ENCODE measurements at regions not wholly inside any gene's neighbourhood (a gene's known extent, or its start where the extent isn't known, plus 50 kb on each side); places are given as distances from the start of the nearest gene placed in this dataset.
A peak's percentile ranks its signal among the peaks of the same experiment; 100 is the strongest.
"Not testable (repeated sequence)": the region's sequence is repeated elsewhere in the genome, so short reads cannot be mapped to it uniquely, and the experiment has no call there.

DNA sequence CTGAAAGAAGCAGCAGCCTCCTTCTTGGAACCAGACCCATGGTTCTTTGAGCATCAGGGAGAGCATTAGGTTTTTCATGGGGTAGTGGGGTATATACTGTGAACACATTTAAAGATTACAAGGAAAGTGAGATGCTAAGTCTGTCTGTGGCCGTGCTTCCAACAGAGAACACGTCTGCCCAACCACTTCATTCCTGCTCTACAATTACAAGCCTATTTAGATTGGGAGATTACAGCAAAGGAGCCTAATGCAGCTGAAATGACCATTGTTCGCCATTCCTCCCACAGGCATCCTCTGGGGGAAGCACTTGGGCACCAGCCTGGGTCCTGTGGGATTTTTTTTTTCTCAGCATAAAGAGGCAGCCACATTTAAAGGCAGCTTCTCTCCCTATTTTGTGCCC lies 536.4 kb downstream of the XPNPEP1 start:
- no peak for DNase-seq (ENCODE audit: low read depth, low spot score)
- in situ Hi-C loops (cut with HindIII; ENCODE audit: low pct_unique_long_range_greater_than_20kb, low sequenced_read_pairs): no loop called here

DNA sequence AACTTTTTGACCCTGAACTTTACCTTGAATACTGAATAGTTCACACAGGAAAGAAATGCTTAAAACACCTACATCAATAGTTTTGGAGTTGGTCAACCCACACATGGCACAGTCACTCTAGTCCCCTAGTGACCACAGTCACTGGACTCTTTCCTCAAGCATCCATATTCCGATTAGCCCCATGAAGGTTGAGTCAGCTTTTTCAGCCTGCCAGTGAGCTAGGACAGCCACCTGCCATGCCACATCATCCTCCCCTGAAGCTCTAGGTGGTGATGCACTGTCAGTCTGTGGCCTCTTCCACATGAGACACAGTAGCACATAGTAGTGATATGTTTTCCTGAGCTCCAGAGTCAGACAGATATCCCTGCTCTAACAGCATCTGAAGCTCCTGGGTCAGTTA lies 537.2 kb downstream of the XPNPEP1 start:
- in situ Hi-C loops (cut with HindIII; ENCODE audit: low pct_unique_long_range_greater_than_20kb, low sequenced_read_pairs): no loop called here
- no peak for DNase-seq (ENCODE audit: low read depth, low spot score)

DNA sequence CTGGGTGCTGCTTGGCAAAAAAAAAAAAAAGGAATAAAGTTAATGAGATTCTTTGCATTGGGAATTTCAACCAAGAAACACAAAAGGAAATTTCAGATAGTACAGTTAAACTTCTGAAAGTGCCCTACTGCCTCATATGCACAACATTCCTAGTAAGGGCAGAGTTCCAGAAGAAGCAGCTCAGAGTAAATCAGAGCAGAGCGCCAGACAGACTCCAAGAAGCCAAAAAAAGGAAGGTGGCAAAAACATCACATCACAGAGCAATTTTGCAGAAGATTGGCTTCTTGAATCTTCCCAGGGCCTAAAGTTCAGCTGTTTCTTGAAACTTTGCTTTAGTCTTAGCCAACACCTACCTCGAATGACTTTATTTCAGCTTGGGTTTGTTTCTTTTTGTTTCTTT lies 544.1 kb downstream of the XPNPEP1 start:
- in situ Hi-C loops (cut with HindIII; ENCODE audit: low pct_unique_long_range_greater_than_20kb, low sequenced_read_pairs): no loop called here
- DNase-seq (ENCODE audit: low read depth, low spot score): no peak

DNA sequence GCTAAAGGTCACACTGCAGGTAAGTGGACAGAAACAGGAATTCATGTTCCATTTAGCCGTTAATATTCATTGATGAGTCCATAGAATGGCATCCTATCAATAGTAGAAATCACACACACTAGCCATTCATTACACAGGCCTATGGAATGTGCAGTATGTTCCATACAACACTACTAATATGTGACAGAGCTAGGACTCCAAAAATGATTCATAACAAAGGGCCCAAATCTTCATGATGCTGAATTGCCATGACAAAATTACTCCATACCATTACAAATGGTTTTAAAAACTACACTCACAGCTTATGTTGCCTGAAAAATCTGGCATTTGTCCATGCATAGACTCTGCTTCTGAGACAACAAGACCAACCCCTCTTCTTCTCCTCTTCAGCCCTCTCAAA lies 549.1 kb downstream of the XPNPEP1 start:
- in situ Hi-C loops (cut with HindIII; ENCODE audit: low pct_unique_long_range_greater_than_20kb, low sequenced_read_pairs): no loop called here
- no peak for DNase-seq (ENCODE audit: low read depth, low spot score)

DNA sequence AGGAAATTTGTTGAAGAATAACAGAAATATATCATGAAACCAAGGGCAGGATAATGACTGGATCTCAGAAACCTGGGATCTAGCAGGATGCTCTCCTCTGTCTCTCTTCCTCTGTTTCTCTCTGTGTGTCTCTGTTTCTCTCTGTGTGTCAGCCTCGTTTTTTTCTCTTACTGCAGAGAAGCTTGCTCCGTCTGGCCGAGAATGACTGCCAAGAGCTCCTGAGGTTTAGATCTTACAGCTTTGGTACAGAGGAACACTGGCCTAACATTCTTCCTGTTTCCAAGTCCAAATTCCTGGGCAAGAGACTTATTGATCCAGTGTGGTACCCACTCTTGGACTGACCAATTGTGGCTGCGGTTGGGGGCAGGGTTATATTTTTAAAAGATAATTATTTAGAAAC lies 564.0 kb downstream of the XPNPEP1 start:
- in situ Hi-C loops (cut with HindIII; ENCODE audit: low pct_unique_long_range_greater_than_20kb, low sequenced_read_pairs): no loop called here

DNA sequence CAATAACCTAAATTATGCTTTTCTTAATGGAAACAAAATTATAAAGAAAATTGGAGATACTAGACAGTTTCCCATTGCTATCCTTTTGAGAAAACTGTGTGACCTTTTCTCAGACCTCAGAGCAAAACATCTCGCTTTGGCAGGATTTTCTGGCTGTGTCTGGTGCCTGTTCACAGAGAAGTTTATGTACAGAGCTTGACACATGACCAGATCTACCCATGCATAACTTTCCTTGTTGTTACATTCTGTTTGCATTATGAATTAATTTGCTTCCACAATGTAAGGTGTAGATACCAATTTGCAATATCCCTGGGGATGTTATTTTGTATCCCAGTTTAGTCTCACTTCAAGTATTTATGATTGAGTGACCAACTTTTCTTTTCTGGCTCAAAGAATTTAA lies 565.0 kb downstream of the XPNPEP1 start:
- in situ Hi-C loops (cut with HindIII; ENCODE audit: low pct_unique_long_range_greater_than_20kb, low sequenced_read_pairs): no loop called here

More for the DNA sequence above, 564.0 kb downstream of the XPNPEP1 start:
- DNase-seq (ENCODE audit: low read depth, low spot score): no peak

DNA sequence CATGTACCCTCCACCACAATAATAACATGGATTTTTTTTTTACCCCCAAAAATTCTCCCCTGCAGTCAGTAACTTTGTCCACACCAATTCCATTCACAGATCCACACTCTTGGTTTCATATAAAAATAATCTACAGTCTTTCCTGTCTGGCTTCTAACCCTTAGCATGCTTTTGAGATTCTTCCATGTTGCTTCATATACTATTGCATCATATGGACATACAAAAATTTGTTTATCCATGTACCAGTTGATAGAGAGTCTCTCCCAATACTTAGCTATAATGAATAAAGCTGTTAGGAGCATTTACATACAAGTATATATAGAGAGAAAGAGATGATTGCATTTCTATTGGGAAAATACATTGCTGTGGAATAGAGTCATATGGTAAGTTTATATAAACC lies 575.0 kb downstream of the XPNPEP1 start:
- no peak for DNase-seq (ENCODE audit: low read depth, low spot score)
- in situ Hi-C loops (cut with HindIII; ENCODE audit: low pct_unique_long_range_greater_than_20kb, low sequenced_read_pairs): no loop called here

More for the DNA sequence above, 565.0 kb downstream of the XPNPEP1 start:
- DNase-seq (ENCODE audit: low read depth, low spot score): no peak

DNA sequence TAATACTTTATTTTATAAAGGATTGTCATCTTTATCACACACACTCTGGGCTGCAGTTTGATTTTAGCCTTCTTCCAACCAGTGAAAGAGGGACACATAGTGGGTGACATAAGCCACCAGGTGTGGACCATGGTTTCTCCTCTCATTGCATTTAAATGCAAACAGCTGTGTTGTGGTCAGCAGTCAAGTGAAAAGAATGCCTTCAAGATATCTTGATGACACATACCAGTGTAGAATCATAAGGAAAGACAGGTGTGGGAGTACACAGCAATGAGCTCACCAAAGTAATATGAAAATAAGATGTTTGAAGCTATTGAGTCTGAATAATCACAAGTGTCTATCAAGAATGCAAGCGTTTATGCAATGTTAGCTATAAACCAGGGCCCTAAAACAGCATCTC lies 580.0 kb downstream of the XPNPEP1 start:
- in situ Hi-C loops (cut with HindIII; ENCODE audit: low pct_unique_long_range_greater_than_20kb, low sequenced_read_pairs): no loop called here
- no peak for DNase-seq (ENCODE audit: low read depth, low spot score)

DNA sequence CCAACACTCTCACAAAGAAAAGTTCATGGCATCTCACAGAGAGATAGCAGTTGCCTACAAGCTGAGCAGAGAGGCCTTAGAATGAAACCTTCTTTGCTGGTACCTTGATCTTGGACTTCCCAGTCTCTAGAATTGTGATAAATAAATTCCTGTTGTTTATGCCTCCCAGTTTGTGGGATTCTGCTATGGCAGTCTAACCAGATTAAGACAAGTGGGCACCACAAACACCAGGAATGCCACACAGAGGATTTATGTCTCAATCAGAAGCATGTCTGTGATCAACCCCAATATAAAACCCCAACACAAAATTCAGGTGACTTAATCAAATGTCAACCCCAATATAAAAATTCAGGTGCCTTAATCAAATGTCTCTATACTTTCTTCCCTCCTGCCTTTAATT lies 581.3 kb downstream of the XPNPEP1 start:
- DNase-seq (ENCODE audit: low read depth, low spot score): no peak
- in situ Hi-C loops (cut with HindIII; ENCODE audit: low pct_unique_long_range_greater_than_20kb, low sequenced_read_pairs): no loop called here

DNA sequence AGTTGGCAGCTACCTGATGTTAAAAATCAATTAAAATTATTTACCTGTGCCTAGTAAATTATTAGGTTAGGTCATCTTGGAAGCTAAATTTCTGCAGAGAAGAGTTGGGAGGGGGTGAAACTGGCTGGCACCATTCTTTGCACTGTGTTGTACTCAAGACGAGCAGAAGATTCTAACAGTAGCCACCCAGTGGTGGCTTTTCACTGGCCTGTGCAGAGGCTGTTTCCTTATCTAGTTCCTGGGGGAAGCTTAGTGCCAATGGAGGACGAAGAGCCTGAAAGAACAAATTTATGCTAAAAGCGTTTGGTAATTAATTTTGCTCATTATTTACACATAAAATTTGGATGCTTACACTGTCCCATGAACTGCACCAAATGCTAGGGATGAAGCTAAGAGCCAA lies 595.3 kb downstream of the XPNPEP1 start:
- DNase-seq (ENCODE audit: low read depth, low spot score): peak; percentile 3
- in situ Hi-C loops (cut with HindIII; ENCODE audit: low pct_unique_long_range_greater_than_20kb, low sequenced_read_pairs): no loop called here

DNA sequence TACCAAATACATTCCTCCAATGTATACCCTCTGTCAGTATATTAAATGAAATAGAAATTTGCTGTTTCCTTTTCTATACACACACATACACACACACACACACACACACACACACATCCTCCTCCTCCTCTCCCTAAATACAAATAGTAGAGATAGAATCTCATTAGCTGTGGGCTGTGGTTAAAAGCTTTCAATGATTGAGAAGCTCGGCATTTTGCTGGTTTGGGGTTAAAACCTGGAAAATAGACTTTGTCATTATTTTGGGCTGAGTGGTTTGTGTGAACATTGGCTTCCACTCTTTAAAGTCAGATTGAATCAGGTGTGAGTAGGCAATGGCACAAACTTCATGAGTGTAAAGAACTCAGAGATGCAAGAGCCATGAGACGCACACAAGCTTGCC lies 596.0 kb downstream of the XPNPEP1 start:
- no peak for DNase-seq (ENCODE audit: low read depth, low spot score)

DNA sequence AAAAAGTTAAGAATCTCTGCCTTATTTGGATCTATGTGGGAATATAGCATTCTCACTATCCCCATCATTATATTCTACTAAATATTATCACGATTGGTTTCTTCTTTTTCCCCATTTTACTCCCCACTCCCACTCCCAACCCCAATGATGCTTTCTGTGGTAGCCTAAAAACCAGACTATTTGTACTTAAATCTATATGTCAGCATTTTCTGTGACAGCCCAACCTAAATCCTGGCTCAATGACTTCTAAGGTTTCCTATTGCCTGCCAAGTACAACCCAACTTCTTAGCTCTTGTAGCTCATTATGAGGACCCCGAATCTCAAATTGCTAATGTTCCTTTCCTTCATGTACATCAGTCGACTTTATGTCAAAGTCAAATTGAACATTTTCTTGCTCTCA lies 598.6 kb downstream of the XPNPEP1 start:
- DNase-seq (ENCODE audit: low read depth, low spot score): no peak
- in situ Hi-C loops (cut with HindIII; ENCODE audit: low pct_unique_long_range_greater_than_20kb, low sequenced_read_pairs): no loop called here

More for the DNA sequence above, 596.0 kb downstream of the XPNPEP1 start:
- in situ Hi-C loops (cut with HindIII; ENCODE audit: low pct_unique_long_range_greater_than_20kb, low sequenced_read_pairs): no loop called here

DNA sequence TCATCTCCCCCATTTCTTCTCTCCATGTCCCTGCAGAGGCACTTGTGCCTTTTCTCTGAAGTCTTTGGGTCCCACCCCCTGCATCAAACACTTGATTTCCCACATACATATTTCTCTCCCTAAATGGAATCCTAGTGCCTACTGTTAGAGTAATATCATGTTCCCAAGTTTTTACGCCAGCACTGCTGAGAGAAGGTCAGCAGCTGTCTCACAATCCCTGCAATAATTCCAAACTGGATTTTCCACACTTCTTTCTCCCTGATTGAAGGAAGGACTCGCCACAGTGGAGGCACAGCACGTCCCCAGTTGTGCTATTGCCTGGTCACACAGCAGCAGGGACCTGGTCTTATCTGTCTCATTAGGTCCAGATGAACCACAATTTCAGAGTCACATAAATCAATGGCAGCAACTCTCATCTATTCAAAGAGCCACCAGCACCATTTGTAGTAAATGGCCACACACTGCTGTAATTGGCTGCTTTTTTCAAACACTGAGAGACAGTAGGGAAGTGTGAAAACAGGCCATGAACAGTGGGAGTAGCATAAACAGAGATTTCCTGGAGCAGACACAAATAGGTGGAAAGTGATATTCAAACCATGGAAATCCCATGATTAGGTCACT lies 605.5 kb downstream of the XPNPEP1 start:
- in situ Hi-C loops (cut with HindIII; ENCODE audit: low pct_unique_long_range_greater_than_20kb, low sequenced_read_pairs): no loop called here

DNA sequence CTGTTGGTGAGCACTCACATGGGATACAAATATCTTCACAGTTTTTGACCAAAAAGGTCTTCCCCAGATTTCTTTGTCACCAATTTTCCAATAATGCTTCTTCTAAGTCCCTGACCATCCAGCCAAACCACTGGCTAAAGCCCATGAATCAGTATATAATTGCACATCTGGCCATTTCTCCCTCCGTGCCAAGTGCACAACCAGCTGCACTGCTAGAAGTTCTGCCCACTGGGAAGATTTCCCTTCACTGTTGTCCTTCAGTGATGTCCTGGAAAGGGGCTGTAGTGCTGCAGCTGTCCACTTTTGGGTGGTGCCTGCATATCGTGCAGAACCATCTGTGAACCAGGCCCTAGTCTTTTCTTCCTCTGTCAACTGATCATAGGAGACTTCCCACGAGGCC lies 609.3 kb downstream of the XPNPEP1 start:
- in situ Hi-C loops (cut with HindIII; ENCODE audit: low pct_unique_long_range_greater_than_20kb, low sequenced_read_pairs); DNase-seq (ENCODE audit: low read depth, low spot score): not testable (repeated sequence)

More for the DNA sequence above, 605.5 kb downstream of the XPNPEP1 start:
- DNase-seq (ENCODE audit: low read depth, low spot score): no peak

DNA sequence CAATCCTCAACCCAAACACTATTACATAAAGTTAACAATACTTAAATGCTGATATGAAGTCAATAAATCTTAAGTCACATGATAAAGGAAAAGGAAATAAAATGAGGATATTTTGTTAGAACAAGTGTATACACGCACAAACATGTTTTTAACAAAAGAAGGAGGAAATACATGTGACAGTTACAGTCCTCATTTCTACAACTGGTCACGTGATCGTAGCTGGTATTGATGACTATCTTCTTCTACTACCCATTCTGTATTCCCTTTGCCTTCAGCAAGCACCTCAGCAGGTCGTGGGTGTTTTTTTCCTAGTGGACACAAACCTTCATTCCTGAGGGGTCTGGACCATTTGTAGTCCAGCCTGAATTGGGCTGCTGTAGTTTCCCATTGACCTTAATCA lies 610.8 kb downstream of the XPNPEP1 start:
- in situ Hi-C loops (cut with HindIII; ENCODE audit: low pct_unique_long_range_greater_than_20kb, low sequenced_read_pairs); DNase-seq (ENCODE audit: low read depth, low spot score): not testable (repeated sequence)

DNA sequence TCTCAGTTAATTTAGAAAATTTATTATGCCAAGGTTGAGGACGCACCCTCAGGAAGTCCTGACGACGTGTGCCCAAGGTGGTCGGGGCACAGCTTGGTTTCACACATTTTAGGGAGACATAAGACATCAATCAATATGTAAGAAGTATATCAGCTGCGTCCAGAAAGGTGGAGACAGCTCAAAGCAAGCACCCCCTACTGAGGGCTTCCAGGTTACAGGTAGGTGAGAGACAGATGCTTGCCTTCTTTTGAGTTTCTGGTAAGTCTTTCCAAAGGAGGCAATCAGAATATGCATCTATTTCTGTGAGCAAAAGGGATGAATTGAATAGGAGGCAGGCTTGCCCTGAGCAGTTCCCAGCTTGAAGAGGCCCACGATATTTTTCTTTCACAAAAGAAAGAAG lies 614.3 kb downstream of the XPNPEP1 start:
- no peak for DNase-seq (ENCODE audit: low read depth, low spot score)
- in situ Hi-C loops (cut with HindIII; ENCODE audit: low pct_unique_long_range_greater_than_20kb, low sequenced_read_pairs): no loop called here

DNA sequence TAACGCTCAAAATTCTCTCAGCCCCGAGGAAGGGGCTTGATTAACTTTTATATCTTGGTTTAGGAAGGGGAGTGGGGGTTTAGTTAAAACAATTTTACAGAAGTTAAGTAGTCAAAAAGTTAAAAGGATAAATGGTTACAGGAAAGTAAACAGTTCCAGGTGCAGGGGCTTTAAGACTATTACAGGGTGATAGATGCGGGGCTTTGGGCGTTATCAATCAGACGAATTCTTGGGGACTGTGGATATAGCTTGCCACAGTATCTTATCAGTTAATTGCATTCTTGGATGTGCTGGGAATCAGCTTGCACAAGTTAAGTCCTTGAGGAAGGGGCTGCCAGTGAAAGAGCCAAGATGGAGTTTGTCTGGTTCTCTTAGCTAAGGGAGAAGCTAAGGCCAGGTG lies 616.2 kb downstream of the XPNPEP1 start:
- DNase-seq (ENCODE audit: low read depth, low spot score); in situ Hi-C loops (cut with HindIII; ENCODE audit: low pct_unique_long_range_greater_than_20kb, low sequenced_read_pairs): not testable (repeated sequence)

DNA sequence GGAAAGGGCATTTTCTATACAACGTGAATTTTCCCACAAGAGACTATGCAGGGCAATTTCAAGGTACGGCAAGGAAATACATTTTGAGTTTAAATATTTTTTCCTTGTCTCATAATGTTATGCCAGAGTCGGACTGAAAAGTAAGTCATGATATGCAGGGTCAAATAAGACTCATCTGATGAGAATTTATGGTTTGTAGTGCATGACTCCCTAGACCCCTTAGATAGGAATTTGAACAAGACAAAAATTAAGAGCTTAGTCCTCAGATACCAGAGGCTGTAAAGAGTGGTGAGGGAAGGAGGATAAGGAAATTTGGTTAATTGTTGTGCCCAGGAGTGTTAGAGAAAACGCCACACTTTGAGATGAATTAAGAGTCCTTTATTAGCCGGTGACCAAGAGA lies 616.6 kb downstream of the XPNPEP1 start:
- in situ Hi-C loops (cut with HindIII; ENCODE audit: low pct_unique_long_range_greater_than_20kb, low sequenced_read_pairs): no loop called here
- DNase-seq (ENCODE audit: low read depth, low spot score): no peak

DNA sequence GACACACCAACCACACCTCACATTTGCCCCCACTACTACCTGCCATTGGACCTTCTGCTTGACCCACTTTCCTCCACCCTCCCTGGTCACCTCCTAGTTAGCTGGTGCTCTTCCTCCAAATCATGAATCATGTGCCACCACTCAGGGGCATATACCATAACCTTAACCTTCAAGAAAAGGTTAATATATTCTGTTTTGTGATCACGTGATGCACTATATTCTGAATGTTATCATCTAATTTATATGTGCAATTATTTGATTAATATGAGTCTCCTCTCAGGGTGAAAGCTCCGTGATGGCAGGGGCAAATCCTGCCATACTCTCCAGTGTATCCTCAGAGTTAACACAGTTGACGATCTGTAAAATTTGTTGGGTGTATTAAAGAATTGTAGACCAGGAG lies 635.5 kb downstream of the XPNPEP1 start:
- no peak for DNase-seq (ENCODE audit: low read depth, low spot score)
- in situ Hi-C loops (cut with HindIII; ENCODE audit: low pct_unique_long_range_greater_than_20kb, low sequenced_read_pairs): no loop called here

DNA sequence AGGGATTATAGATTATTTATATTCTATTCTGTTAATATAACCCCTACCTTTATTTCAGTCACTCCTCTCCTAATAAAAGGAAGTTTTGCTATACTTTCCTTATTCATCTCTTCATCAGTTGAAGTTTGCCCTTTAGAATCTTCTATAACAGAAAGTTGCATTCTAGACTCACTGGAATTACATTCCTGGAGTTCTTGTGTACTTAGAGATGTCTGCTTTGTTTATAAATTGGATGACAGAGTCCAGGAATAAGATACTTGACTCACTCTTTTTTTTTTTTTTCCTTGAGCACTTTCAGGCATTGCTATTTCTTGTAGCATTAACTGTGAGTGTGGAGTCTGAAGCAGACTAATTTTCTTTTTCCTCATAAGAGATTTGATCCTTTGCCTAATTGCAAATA lies 640.8 kb downstream of the XPNPEP1 start:
- no peak for DNase-seq (ENCODE audit: low read depth, low spot score)
- in situ Hi-C loops (cut with HindIII; ENCODE audit: low pct_unique_long_range_greater_than_20kb, low sequenced_read_pairs): no loop called here
